ENCODE measurements at regions not wholly inside any gene's neighbourhood (a gene's known extent, or its start where the extent isn't known, plus 50 kb on each side); places are given as distances from the start of the nearest gene placed in this dataset.
"Not testable (repeated sequence)": the region's sequence is repeated elsewhere in the genome, so short reads cannot be mapped to it uniquely, and the experiment has no call there.

- H3K27me3 ChIP-seq; H3K36me3 ChIP-seq; DNase-seq; intact Hi-C loops (cut with DNase I); H3K4me1 ChIP-seq; ATAC-seq; H3K9me3 ChIP-seq; H3K27ac ChIP-seq; H3K4me3 ChIP-seq: not testable (repeated sequence)
- 11% methylated on average over 9 of the region's 42 CpGs for WGBS (ENCODE audit: insufficient coverage, low coverage, low lambda C conversion rate, missing lambda C conversion rate)
These were observed 920.2 kb downstream of the RPIA start for GRCh38 chr2:89611710-89612109.

GRCh38 chr2:89649268-89649667, 957.8 kb downstream of the RPIA start:
- H3K27ac ChIP-seq; H3K4me1 ChIP-seq; intact Hi-C loops (cut with DNase I); H3K27me3 ChIP-seq; H3K36me3 ChIP-seq; H3K4me3 ChIP-seq; DNase-seq; ATAC-seq; H3K9me3 ChIP-seq: not testable (repeated sequence)
- 36% methylated on average over 7 of the region's 20 CpGs for WGBS (ENCODE audit: insufficient coverage, low coverage, low lambda C conversion rate, missing lambda C conversion rate)

- H3K4me3 ChIP-seq; DNase-seq; H3K36me3 ChIP-seq; ATAC-seq; H3K9me3 ChIP-seq; H3K4me1 ChIP-seq; H3K27ac ChIP-seq; H3K27me3 ChIP-seq; intact Hi-C loops (cut with DNase I): not testable (repeated sequence)
- 61% methylated on average over 4 of the region's 4 CpGs for WGBS (ENCODE audit: insufficient coverage, low coverage, low lambda C conversion rate, missing lambda C conversion rate)
These were observed 987.8 kb downstream of the RPIA start for GRCh38 chr2:89679254-89679653.

Small RNA genes in the stretch of these regions (small RNA-seq; reads per million reads assigned to genes)
- gene RF00001, result 0 reads per million in 2 experiments
